Epithelial cell of esophagus (primary cell): ENCODE measurements at regions not wholly inside any gene's neighbourhood (a gene's known extent, or its start where the extent isn't known, plus 50 kb on each side); places are given as distances from the start of the nearest gene placed in this dataset.

Source experiments
- DNase-seq: peaks from one replicate; pipeline ENCODE4 v3.0.0; 2010; ENCODE audit warnings: low read depth
- H3K4me3 ChIP-seq: 2 replicates; pipeline ENCODE4 v1.5.1; 2011; ENCODE audit warnings: mild to moderate bottlenecking, low read length, control low read depth
- TF ChIP-seq, protein P1 (sequence below): IDR thresholded peaks from 2 replicates; pipeline ENCODE4 v1.5.1; 2011; ENCODE audit warnings: low read depth, mild to moderate bottlenecking, low read length, control low read depth, inconsistent platforms; ENCODE audit not compliant: insufficient read depth; ENCODE audit errors: missing control alignments

DNA sequence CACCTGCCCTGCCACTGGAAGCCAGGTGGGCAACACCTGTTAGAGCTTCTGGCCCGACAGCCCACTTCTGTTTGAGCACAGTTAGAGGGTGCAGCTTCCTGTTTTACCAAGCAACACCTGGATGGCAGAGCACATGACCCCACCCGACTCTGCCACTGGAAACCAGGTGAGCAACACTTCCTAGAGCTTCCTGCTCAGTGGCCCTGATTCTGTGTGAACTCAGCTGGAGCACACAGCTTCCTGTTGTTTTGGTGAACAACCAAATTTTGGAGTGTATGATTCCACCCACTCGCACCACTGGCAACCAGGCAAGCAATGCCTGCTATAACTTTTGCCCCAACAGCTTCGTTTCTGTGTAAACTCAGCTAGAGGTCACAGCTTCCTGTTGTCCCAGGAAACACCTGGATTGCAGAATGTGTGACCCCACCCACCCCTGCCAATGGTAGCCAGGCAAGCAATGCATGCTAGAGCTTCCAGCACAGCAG is 163.8 kb upstream of the KLF8 start:
- H3K4me3 ChIP-seq = no peak overlapping the region
- TF ChIP-seq, protein P1, sequence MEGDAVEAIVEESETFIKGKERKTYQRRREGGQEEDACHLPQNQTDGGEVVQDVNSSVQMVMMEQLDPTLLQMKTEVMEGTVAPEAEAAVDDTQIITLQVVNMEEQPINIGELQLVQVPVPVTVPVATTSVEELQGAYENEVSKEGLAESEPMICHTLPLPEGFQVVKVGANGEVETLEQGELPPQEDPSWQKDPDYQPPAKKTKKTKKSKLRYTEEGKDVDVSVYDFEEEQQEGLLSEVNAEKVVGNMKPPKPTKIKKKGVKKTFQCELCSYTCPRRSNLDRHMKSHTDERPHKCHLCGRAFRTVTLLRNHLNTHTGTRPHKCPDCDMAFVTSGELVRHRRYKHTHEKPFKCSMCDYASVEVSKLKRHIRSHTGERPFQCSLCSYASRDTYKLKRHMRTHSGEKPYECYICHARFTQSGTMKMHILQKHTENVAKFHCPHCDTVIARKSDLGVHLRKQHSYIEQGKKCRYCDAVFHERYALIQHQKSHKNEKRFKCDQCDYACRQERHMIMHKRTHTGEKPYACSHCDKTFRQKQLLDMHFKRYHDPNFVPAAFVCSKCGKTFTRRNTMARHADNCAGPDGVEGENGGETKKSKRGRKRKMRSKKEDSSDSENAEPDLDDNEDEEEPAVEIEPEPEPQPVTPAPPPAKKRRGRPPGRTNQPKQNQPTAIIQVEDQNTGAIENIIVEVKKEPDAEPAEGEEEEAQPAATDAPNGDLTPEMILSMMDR = no peak
- DNase-seq = peak; percentile 0

DNA sequence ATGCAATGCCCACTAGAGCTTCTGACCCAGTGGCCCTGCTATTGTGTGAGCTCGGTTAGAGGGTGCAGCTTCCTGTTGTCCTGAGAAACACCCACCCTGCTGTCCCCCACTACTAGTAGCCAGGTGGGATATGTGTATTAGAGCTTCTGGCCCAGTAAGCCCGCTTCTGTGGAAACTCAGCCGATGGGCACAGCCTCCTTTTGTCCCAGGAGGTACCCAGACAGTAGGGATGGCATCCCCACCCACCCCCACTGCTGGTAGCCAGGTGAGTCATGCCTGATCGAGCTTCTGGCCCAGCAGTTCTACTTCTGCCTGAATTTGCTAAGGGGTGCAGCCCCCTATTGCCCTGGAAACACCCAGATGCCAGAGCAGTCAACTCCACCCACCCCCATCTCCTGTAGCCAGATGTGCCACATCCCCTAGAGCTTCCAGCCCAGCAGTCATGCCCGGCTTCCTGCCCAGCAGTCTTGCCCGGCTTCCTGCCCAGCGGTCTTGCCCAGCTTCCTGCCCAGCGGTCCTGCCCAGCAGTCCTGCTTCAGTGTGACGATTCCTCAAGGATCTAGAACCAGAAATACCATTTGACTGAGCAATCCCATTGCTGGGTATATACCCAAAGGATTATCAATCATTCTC is 162.7 kb upstream of the KLF8 start:
- no peak overlapping the region for H3K4me3 ChIP-seq
- DNase-seq = no peak
- TF ChIP-seq, protein P1 = no peak

DNA sequence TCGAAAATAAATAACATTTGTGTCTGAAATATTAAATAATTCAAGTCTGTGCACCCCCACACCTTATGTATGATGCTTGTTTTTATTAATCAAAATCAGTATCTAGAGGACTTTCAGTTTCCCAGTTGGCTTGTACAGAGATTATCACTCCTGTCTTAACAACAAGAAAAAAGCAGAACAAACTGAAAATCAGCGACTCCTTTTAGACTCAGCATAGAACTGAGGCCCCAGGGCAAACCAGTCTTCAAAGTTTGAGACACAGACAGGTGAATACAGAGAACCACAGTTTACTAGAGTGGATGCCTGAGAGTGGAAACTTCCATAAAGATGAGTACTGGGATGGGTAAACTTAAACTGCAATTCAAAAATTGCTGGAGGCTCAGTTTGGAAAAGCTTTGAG is 142.8 kb upstream of the KLF8 start:
- TF ChIP-seq, protein P1 = no peak

DNA sequence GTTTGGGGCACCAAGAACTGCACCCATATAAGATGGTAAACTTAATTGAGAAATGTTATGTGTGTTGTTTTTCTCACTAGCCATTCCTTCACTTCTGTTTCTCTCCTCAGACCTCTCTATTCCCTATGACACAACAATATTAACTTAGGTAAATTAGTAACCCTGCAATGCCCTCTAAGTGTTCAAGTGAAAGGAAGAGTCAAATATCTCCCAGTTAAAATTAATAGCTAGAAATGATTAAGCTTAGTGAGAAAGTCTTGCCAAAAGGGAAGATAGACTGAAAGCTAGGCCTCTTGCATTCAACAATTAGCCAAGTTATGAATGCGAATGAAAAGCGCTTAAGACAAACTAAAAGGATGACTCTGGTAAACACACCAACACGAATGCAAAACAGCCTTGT is 132.9 kb upstream of the KLF8 start:
- DNase-seq = no peak
- TF ChIP-seq, protein P1 = no peak
- H3K4me3 ChIP-seq = no peak overlapping the region

More for the DNA sequence above, 142.8 kb upstream of the KLF8 start:
- H3K4me3 ChIP-seq = no peak overlapping the region
- DNase-seq = no peak

DNA sequence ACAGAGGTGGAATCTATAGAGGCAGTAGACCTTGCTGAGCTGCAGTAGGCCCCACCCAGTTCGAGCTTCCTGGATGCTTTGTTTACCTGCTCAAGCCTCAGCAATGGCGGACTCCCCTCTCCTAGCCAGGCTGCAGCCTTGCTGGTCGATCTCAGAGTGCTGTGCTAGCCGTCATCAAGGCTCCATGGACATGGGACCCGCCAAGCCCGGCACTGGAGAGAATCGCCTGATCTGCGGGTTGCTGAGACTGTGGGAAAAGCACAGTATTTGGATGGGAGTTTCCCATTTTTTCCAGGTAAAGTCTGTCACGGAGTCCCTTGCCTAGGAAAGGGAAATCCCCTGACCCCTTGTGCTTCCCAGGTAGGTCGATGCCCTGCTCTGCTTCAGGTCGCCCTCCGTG is 124.8 kb upstream of the KLF8 start:
- TF ChIP-seq, protein P1 = no peak
- H3K4me3 ChIP-seq = no peak overlapping the region
- DNase-seq = no peak

DNA sequence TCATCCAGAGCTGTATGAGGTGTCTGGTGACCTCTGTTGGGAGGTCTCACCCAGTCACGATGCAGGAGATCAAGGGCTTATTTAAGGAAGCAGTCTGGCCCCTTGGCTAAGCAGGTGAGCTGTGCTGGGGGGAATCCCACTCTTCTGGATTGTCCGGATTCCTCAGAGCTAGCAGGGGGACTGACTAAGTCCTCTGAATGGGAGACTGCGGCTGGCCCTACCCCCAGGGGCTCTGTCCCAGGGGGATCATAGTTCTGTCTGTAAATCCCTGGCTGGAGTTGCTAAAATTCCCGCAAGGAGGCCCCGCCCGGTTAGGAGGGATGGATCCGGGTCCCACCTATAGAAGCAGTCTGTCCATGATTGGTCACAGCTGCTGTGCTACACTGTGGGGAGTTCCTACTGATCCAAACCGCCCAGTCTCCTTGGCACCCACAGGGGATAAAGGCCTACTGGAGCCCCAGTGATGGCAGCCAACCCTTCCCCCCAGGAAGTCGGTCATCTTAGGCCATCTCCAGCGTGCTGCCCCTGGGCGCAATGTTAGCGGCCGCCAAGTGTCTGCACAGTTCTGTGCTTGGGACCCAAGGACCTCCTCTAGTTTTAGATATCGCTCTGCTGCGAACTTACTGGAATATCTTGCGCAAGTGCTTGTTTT is 118.2 kb upstream of the KLF8 start:
- peak; percentile 0 for DNase-seq
- H3K4me3 ChIP-seq = no peak overlapping the region
- TF ChIP-seq, protein P1 = no peak

DNA sequence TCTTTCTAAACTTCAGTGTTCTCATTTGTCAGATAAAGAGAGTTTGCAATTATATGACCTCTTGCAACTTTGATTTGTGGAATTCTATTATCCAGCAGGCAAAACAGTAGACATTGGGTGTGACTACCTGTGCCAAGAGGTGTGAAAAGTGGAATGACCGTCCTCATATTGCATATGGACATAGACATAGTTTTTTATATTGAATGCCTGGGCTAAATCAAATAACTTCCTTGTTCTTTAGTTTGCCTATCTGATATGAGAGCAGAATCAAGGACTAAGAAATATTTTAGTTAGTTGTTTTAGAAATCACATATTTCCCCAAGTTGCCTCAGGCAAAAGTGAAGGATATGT is 117.7 kb upstream of the KLF8 start:
- H3K4me3 ChIP-seq = no peak overlapping the region
- no peak for DNase-seq
- TF ChIP-seq, protein P1 = no peak
